ENCODE measurements at regions not wholly inside any gene's neighbourhood (a gene's known extent, or its start where the extent isn't known, plus 50 kb on each side); places are given as distances from the start of the nearest gene placed in this dataset.

- TF ChIP-seq, protein P1, sequence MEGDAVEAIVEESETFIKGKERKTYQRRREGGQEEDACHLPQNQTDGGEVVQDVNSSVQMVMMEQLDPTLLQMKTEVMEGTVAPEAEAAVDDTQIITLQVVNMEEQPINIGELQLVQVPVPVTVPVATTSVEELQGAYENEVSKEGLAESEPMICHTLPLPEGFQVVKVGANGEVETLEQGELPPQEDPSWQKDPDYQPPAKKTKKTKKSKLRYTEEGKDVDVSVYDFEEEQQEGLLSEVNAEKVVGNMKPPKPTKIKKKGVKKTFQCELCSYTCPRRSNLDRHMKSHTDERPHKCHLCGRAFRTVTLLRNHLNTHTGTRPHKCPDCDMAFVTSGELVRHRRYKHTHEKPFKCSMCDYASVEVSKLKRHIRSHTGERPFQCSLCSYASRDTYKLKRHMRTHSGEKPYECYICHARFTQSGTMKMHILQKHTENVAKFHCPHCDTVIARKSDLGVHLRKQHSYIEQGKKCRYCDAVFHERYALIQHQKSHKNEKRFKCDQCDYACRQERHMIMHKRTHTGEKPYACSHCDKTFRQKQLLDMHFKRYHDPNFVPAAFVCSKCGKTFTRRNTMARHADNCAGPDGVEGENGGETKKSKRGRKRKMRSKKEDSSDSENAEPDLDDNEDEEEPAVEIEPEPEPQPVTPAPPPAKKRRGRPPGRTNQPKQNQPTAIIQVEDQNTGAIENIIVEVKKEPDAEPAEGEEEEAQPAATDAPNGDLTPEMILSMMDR (conservative IDR thresholded peaks at IDR 0.05 in 1 of 2, IDR thresholded peaks at IDR 0.05 in 1 of 2; ENCODE audit: extremely low read depth in 1 of 2, insufficient read depth in 1 of 2, low read depth in 1 of 2, low read length in 2 of 2), result no peak
- no peak for TF ChIP-seq EZH2 (IDR thresholded peaks at IDR 0.05; ENCODE audit: borderline replicate concordance, low read length)
These were observed 293.9 kb upstream of the PLXNA2 start for GRCh38 chr1:208538078-208538477.
